A673 (cell line): ENCODE measurements at regions not wholly inside any gene's neighbourhood (a gene's known extent, or its start where the extent isn't known, plus 50 kb on each side); places are given as distances from the start of the nearest gene placed in this dataset.
"Not testable (repeated sequence)": the region's sequence is repeated elsewhere in the genome, so short reads cannot be mapped to it uniquely, and the experiment has no call there.

Source experiments
- BruUV-seq: library from RNA; stranded (reverse); fragments of 400-500 nt; replicated peaks from 2 replicates; lab custom pipeline; 2021; lab: Mats Ljungman, UMichigan
- CTCF ChIA-PET: fragments of 300-600 bp; sonication (Branson Sonifier 250); formaldehyde crosslinking; loops from one replicate; lab custom pipeline; 2022; ENCODE audit warnings: antibody characterized with exemption; lab: Charles Lee
- POLR2A ChIA-PET: fragments of 300-600 bp; sonication (Branson Sonifier 250); formaldehyde crosslinking; loops from one replicate; lab custom pipeline; 2022; ENCODE audit warnings: antibody characterized with exemption; ENCODE audit not compliant: low non-redundant PET; lab: Charles Lee
- DNase-seq: peaks from one replicate; pipeline ENCODE4 v3.0.0-alpha.2; 2015; ENCODE audit warnings: low spot score
- H3K27ac ChIP-seq: fragments of 200-600 bp; sonication (generic); 2 replicates; pipeline ENCODE4 v1.5.1; 2016; ENCODE audit warnings: mixed run types, low read depth, mild to moderate bottlenecking, mixed read lengths, antibody characterized with exemption, low read length; ENCODE audit not compliant: poor library complexity, severe bottlenecking
- H3K27me3 ChIP-seq: fragments of 200-600 bp; sonication (generic); replicated peaks from 2 replicates; pipeline ENCODE4 v1.6.1; 2017; ENCODE audit warnings: mixed run types, low read depth, mild to moderate bottlenecking, mixed read lengths, antibody characterized with exemption, low read length; ENCODE audit not compliant: insufficient read depth, poor library complexity
- H3K36me3 ChIP-seq: fragments of 200-600 bp; sonication (generic); 2 replicates; pipeline ENCODE4 v1.6.1; 2016; ENCODE audit warnings: mixed run types, mild to moderate bottlenecking, mixed read lengths, antibody characterized with exemption, low read length; ENCODE audit not compliant: insufficient read depth, poor library complexity, severe bottlenecking
- H3K4me1 ChIP-seq: fragments of 200-600 bp; sonication (generic); 2 replicates; pipeline ENCODE4 v1.6.1; 2017; ENCODE audit warnings: mixed run types, mild to moderate bottlenecking, mixed read lengths, antibody characterized with exemption, low read length; ENCODE audit not compliant: insufficient read depth, poor library complexity, severe bottlenecking
- H3K4me3 ChIP-seq: fragments of 200-600 bp; sonication (generic); 2 replicates; pipeline ENCODE4 v1.5.1; 2016; ENCODE audit warnings: low read depth, mixed run types, mild to moderate bottlenecking, mixed read lengths, low read length; ENCODE audit not compliant: poor library complexity, severe bottlenecking
- H3K9me3 ChIP-seq: fragments of 200-600 bp; sonication (generic); 2 replicates; pipeline ENCODE4 v1.6.1; 2016; ENCODE audit warnings: mixed run types, low read depth, mild to moderate bottlenecking, mixed read lengths, antibody characterized with exemption, low read length; ENCODE audit not compliant: poor library complexity, severe bottlenecking
- CTCF ChIP-seq: fragments of 300-800, 200-600 bp; sonication (generic); conservative IDR thresholded peaks from 2 replicates; pipeline ENCODE4 v1.5.1; 2017; ENCODE audit warnings: low read depth, mild to moderate bottlenecking, antibody characterized with exemption, low read length, moderate library complexity, mixed read lengths
- EZH2 ChIP-seq: fragments of 200-600 bp; sonication (generic); IDR thresholded peaks from 2 replicates; pipeline ENCODE4 v1.6.1; 2017; ENCODE audit warnings: borderline replicate concordance, low read depth, mild to moderate bottlenecking, mixed read lengths, antibody characterized with exemption, low read length; ENCODE audit not compliant: poor library complexity, severe bottlenecking
- intact Hi-C: fragments of 100-400 bp; cut with micrococcal nuclease; formaldehyde crosslinking; loops from one replicate; pipeline ENCODE4 v1.10.0; 2022; ENCODE audit not compliant: unreplicated experiment

- ChIA-PET POLR2A (no interaction called here), CTCF (interaction anchor here (0.6 kb wide), 1 partner anchor 858 kb away, joined by 3 read pairs; no protein-coding TSS in a partner anchor)
- no peaks in the 10 kb centered on the region for H3K9me3 ChIP-seq
- H3K36me3 ChIP-seq = no peaks in the 10 kb centered on the region
- no peak overlapping the region for H3K27ac ChIP-seq
- H3K4me1 ChIP-seq = no peaks in the 10 kb centered on the region
- BruUV-seq = no TSS peak
- H3K27me3 ChIP-seq = no peaks in the 10 kb centered on the region
- TF ChIP-seq EZH2 (no peak), CTCF (no peak)
- H3K4me3 ChIP-seq = no peak overlapping the region
- DNase-seq = peak; percentile 73
- intact Hi-C loops = no loop called here
Observed at GRCh38 chr2:239648607-239649006, 247.8 kb upstream of the HDAC4 start.

GRCh38 chr2:239647052-239647819 lies 246.4 kb upstream of the HDAC4 start:
- H3K4me1 ChIP-seq = no peaks in the 10 kb centered on the region
- BruUV-seq = no TSS peak
- H3K4me3 ChIP-seq = no peak overlapping the region
- CTCF ChIA-PET = no interaction called here
- TF ChIP-seq EZH2 = no peak
- TF ChIP-seq CTCF = no peak
- POLR2A ChIA-PET = no interaction called here
- no peaks in the 10 kb centered on the region for H3K27me3 ChIP-seq
- no peaks in the 10 kb centered on the region for H3K36me3 ChIP-seq
- H3K27ac ChIP-seq = no peak overlapping the region
- H3K9me3 ChIP-seq = no peaks in the 10 kb centered on the region
- no peak for DNase-seq
- intact Hi-C loops = no loop called here

GRCh38 chr2:239646184-239646583 lies 245.4 kb upstream of the HDAC4 start:
- BruUV-seq = no TSS peak
- CTCF ChIA-PET = no interaction called here
- intact Hi-C loops = no loop called here
- H3K4me1 ChIP-seq = no peaks in the 10 kb centered on the region
- TF ChIP-seq EZH2 = no peak
- TF ChIP-seq CTCF = no peak
- H3K9me3 ChIP-seq = no peaks in the 10 kb centered on the region
- H3K36me3 ChIP-seq = no peaks in the 10 kb centered on the region
- no peaks in the 10 kb centered on the region for H3K27me3 ChIP-seq
- POLR2A ChIA-PET = no interaction called here
- H3K4me3 ChIP-seq = no peak overlapping the region
- no peak overlapping the region for H3K27ac ChIP-seq
- DNase-seq = no peak

GRCh38 chr2:239644594-239644993 lies 243.8 kb upstream of the HDAC4 start:
- BruUV-seq, intact Hi-C loops, H3K4me1 ChIP-seq, CTCF ChIA-PET, H3K27ac ChIP-seq, H3K9me3 ChIP-seq, H3K36me3 ChIP-seq, H3K4me3 ChIP-seq, H3K27me3 ChIP-seq, POLR2A ChIA-PET, DNase-seq: not testable (repeated sequence)
